ENCODE measurements at regions not wholly inside any gene's neighbourhood (a gene's known extent, or its start where the extent isn't known, plus 50 kb on each side); places are given as distances from the start of the nearest gene placed in this dataset.

GRCh38 chr9:103431809-103432208, 436.7 kb downstream of the CYLC2 start:
- DNase-seq (ENCODE audit: low spot score) = no peak
- no peak overlapping the region for H3K4me2 ChIP-seq (ENCODE audit: insufficient read depth, low read length, poor library complexity, severe bottlenecking)
- H3K14ac ChIP-seq (ENCODE audit: low read length) = no peak overlapping the region
- H3K4me1 ChIP-seq (ENCODE audit: control insufficient read depth in 2 of 2, insufficient read depth in 1 of 2, low read depth in 1 of 2, low read length in 2 of 2) = no peaks in the 10 kb centered on the region
- no peak overlapping the region for H3K9ac ChIP-seq (ENCODE audit: low read depth, low read length, poor library complexity)
- no peak overlapping the region for H3K23ac ChIP-seq (ENCODE audit: low read depth, low read length, poor library complexity)
- no peak overlapping the region for H2BK15ac ChIP-seq (ENCODE audit: low read length)
- no peak overlapping the region for H3K27ac ChIP-seq (replicated peaks; ENCODE audit: low read length)
- no peaks in the 10 kb centered on the region for H3K36me3 ChIP-seq (replicated peaks in 1 of 2; ENCODE audit: control insufficient read depth in 2 of 2, insufficient read depth in 2 of 2, low read length in 2 of 2)
- no peak overlapping the region for H3K18ac ChIP-seq (ENCODE audit: low read length)
- H3K9me3 ChIP-seq (replicated peaks in 1 of 2; ENCODE audit: control insufficient read depth in 2 of 2, insufficient read depth in 1 of 2, low read depth in 1 of 2, low read length in 2 of 2) = no peaks in the 10 kb centered on the region
- no peak overlapping the region for H2AK5ac ChIP-seq (ENCODE audit: low read depth, low read length)
- H2BK5ac ChIP-seq (ENCODE audit: low read length) = no peak overlapping the region
- H2BK120ac ChIP-seq (ENCODE audit: low read depth, low read length) = no peak overlapping the region
- H3K27me3 ChIP-seq (ENCODE audit: control insufficient read depth in 3 of 3, insufficient read depth in 3 of 3, low read depth in 1 of 3, low read length in 3 of 3) = no peaks in the 10 kb centered on the region
- H4K91ac ChIP-seq (ENCODE audit: low read depth, low read length, poor library complexity) = no peak overlapping the region
- H3K79me1 ChIP-seq (ENCODE audit: low read depth, low read length) = no peaks in the 10 kb centered on the region
- H4K8ac ChIP-seq (ENCODE audit: low read depth, low read length) = no peak overlapping the region
- no peak overlapping the region for H3K4ac ChIP-seq (ENCODE audit: low read length)
- H2AFZ ChIP-seq (ENCODE audit: low read length) = no peak overlapping the region
- H2BK12ac ChIP-seq (ENCODE audit: low read length) = no peak overlapping the region
- H3K4me3 ChIP-seq (ENCODE audit: low read length in 2 of 2) = no peak overlapping the region

DNA sequence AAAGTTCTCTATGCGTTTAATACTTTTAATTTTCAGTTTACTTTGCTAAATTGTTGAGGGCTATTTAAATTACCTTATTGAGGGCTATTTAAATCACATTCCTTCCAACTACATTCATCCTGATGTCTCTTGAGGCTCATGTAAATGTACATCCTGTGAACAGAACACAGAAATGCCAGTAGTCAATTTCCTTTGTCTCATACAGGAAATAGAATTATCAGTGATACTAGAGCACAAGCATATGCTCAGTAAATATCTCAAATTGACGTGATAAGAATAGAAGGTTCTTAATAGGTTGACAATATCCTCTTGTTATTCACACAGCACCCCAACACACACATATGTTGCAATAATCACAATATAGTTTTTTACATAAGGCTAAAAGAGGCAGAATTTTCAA, 449.0 kb downstream of the CYLC2 start:
- H3K79me1 ChIP-seq (ENCODE audit: low read depth, low read length) = no peaks in the 10 kb centered on the region
- H3K18ac ChIP-seq (ENCODE audit: low read length) = no peak overlapping the region
- H3K27me3 ChIP-seq (ENCODE audit: control insufficient read depth in 3 of 3, insufficient read depth in 3 of 3, low read depth in 1 of 3, low read length in 3 of 3) = no peaks in the 10 kb centered on the region
- H3K4me3 ChIP-seq (ENCODE audit: low read length in 2 of 2) = no peak overlapping the region
- H3K4me2 ChIP-seq (ENCODE audit: insufficient read depth, low read length, poor library complexity, severe bottlenecking) = no peak overlapping the region
- H4K8ac ChIP-seq (ENCODE audit: low read depth, low read length) = no peak overlapping the region
- peaks cover 0 to 2% of the 10 kb centered on the region in 2 donors for H3K9me3 ChIP-seq (replicated peaks in 1 of 2; ENCODE audit: control insufficient read depth in 2 of 2, insufficient read depth in 1 of 2, low read depth in 1 of 2, low read length in 2 of 2)
- H3K4ac ChIP-seq (ENCODE audit: low read length) = no peak overlapping the region
- no peak overlapping the region for H3K9ac ChIP-seq (ENCODE audit: low read depth, low read length, poor library complexity)
- H3K4me1 ChIP-seq (ENCODE audit: control insufficient read depth in 2 of 2, insufficient read depth in 1 of 2, low read depth in 1 of 2, low read length in 2 of 2) = no peaks in the 10 kb centered on the region
- H4K91ac ChIP-seq (ENCODE audit: low read depth, low read length, poor library complexity) = no peak overlapping the region
- H2BK15ac ChIP-seq (ENCODE audit: low read length) = no peak overlapping the region
- no peak for DNase-seq (ENCODE audit: low spot score)
- no peaks in the 10 kb centered on the region for H3K36me3 ChIP-seq (replicated peaks in 1 of 2; ENCODE audit: control insufficient read depth in 2 of 2, insufficient read depth in 2 of 2, low read length in 2 of 2)
- no peak overlapping the region for H2AK5ac ChIP-seq (ENCODE audit: low read depth, low read length)
- WGBS, 2 donors (ENCODE audit: extremely low coverage in 2 of 2, insufficient read length in 2 of 2, insufficient replicate concordance in 1 of 2) = no CpG with 5 or more reads among the region's 2 CpGs
- H2BK120ac ChIP-seq (ENCODE audit: low read depth, low read length) = no peak overlapping the region
- no peak overlapping the region for H3K14ac ChIP-seq (ENCODE audit: low read length)
- H2BK5ac ChIP-seq (ENCODE audit: low read length) = no peak overlapping the region
- H3K23ac ChIP-seq (ENCODE audit: low read depth, low read length, poor library complexity) = no peak overlapping the region
- no peak overlapping the region for H3K27ac ChIP-seq (replicated peaks; ENCODE audit: low read length)
- H2BK12ac ChIP-seq (ENCODE audit: low read length) = no peak overlapping the region
- peak overlapping the region; percentile 56 for H2AFZ ChIP-seq (ENCODE audit: low read length)

DNA sequence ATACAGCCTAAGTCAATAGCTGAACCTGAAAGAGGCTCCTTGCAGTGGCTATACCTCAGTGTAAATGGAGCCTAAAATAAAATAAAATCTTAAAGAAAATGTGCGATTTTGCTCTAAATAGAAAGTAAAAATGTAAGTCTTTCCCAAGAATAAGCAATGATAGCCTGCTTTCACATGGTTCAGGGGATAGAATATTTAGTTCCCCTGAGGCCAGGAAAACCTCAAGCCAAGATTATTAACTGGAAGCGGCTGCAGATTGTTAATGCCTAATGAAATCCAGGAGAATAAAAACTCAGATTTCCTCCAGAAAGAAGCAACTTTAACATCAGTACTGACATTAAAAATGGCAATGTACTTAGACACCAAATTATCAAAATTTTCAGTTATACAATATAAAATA, 463.7 kb downstream of the CYLC2 start:
- Histone ChIP-seq H2BK120ac (ENCODE audit: low read depth, low read length) (no peak overlapping the region), H3K27ac (replicated peaks; ENCODE audit: low read length) (no peak overlapping the region), H3K4ac (ENCODE audit: low read length) (no peak overlapping the region), H2BK5ac (ENCODE audit: low read length) (no peak overlapping the region), H2AK5ac (ENCODE audit: low read depth, low read length) (no peak overlapping the region), H3K9ac (ENCODE audit: low read depth, low read length, poor library complexity) (no peak overlapping the region), H3K36me3 (replicated peaks in 1 of 2; ENCODE audit: control insufficient read depth in 2 of 2, insufficient read depth in 2 of 2, low read length in 2 of 2) (no peaks in the 10 kb centered on the region), H3K14ac (ENCODE audit: low read length) (no peak overlapping the region), H3K18ac (ENCODE audit: low read length) (no peak overlapping the region), H3K27me3 (ENCODE audit: control insufficient read depth in 3 of 3, insufficient read depth in 3 of 3, low read depth in 1 of 3, low read length in 3 of 3) (no peaks in the 10 kb centered on the region), H3K4me3 (ENCODE audit: low read length in 2 of 2) (no peak overlapping the region), H2AFZ (ENCODE audit: low read length) (no peak overlapping the region), H4K8ac (ENCODE audit: low read depth, low read length) (no peak overlapping the region), H3K23ac (ENCODE audit: low read depth, low read length, poor library complexity) (no peak overlapping the region), H3K4me1 (ENCODE audit: control insufficient read depth in 2 of 2, insufficient read depth in 1 of 2, low read depth in 1 of 2, low read length in 2 of 2) (no peaks in the 10 kb centered on the region), H3K4me2 (ENCODE audit: insufficient read depth, low read length, poor library complexity, severe bottlenecking) (no peak overlapping the region), H2BK12ac (ENCODE audit: low read length) (no peak overlapping the region), H3K9me3 (replicated peaks in 1 of 2; ENCODE audit: control insufficient read depth in 2 of 2, insufficient read depth in 1 of 2, low read depth in 1 of 2, low read length in 2 of 2) (no peaks in the 10 kb centered on the region), H2BK15ac (ENCODE audit: low read length) (no peak overlapping the region), H3K79me1 (ENCODE audit: low read depth, low read length) (no peaks in the 10 kb centered on the region), H4K91ac (ENCODE audit: low read depth, low read length, poor library complexity) (no peak overlapping the region)
- WGBS, 2 donors (ENCODE audit: extremely low coverage in 2 of 2, insufficient read length in 2 of 2, insufficient replicate concordance in 1 of 2) = no CpG with 5 or more reads among the region's 2 CpGs
- DNase-seq (ENCODE audit: low spot score) = no peak

GRCh38 chr9:103471241-103471640, 476.1 kb downstream of the CYLC2 start:
- Histone ChIP-seq H3K18ac (ENCODE audit: low read length) (peak overlapping the region; percentile 41), H4K8ac (ENCODE audit: low read depth, low read length) (no peak overlapping the region), H3K23ac (ENCODE audit: low read depth, low read length, poor library complexity) (no peak overlapping the region), H3K9me3 (replicated peaks in 1 of 2; ENCODE audit: control insufficient read depth in 2 of 2, insufficient read depth in 1 of 2, low read depth in 1 of 2, low read length in 2 of 2) (no peaks in the 10 kb centered on the region), H2AK5ac (ENCODE audit: low read depth, low read length) (no peak overlapping the region), H3K4me1 (ENCODE audit: control insufficient read depth in 2 of 2, insufficient read depth in 1 of 2, low read depth in 1 of 2, low read length in 2 of 2) (no peaks in the 10 kb centered on the region), H3K79me1 (ENCODE audit: low read depth, low read length) (no peaks in the 10 kb centered on the region), H2BK5ac (ENCODE audit: low read length) (no peak overlapping the region), H3K9ac (ENCODE audit: low read depth, low read length, poor library complexity) (no peak overlapping the region), H3K4me3 (ENCODE audit: low read length in 2 of 2) (no peak overlapping the region), H3K27ac (replicated peaks; ENCODE audit: low read length) (no peak overlapping the region), H2BK120ac (ENCODE audit: low read depth, low read length) (no peak overlapping the region), H2BK12ac (ENCODE audit: low read length) (no peak overlapping the region), H3K27me3 (ENCODE audit: control insufficient read depth in 3 of 3, insufficient read depth in 3 of 3, low read depth in 1 of 3, low read length in 3 of 3) (no peaks in the 10 kb centered on the region), H3K14ac (ENCODE audit: low read length) (no peak overlapping the region), H3K36me3 (replicated peaks in 1 of 2; ENCODE audit: control insufficient read depth in 2 of 2, insufficient read depth in 2 of 2, low read length in 2 of 2) (no peaks in the 10 kb centered on the region), H3K4me2 (ENCODE audit: insufficient read depth, low read length, poor library complexity, severe bottlenecking) (no peak overlapping the region), H3K4ac (ENCODE audit: low read length) (no peak overlapping the region), H2AFZ (ENCODE audit: low read length) (no peak overlapping the region), H4K91ac (ENCODE audit: low read depth, low read length, poor library complexity) (no peak overlapping the region), H2BK15ac (ENCODE audit: low read length) (no peak overlapping the region)
- WGBS, 2 donors (ENCODE audit: extremely low coverage in 2 of 2, insufficient read length in 2 of 2, insufficient replicate concordance in 1 of 2) = no CpG with 5 or more reads among the region's 5 CpGs
- no peak for DNase-seq (ENCODE audit: low spot score)
